NCI-H1092 treated with DMSO at 0.1 percent for 48 hours (cell line): ENCODE measurements at regions not wholly inside any gene's neighbourhood (a gene's known extent, or its start where the extent isn't known, plus 50 kb on each side); places are given as distances from the start of the nearest gene placed in this dataset.
A peak's percentile ranks its signal among the peaks of the same experiment; 100 is the strongest.
"Not testable (repeated sequence)": the region's sequence is repeated elsewhere in the genome, so short reads cannot be mapped to it uniquely, and the experiment has no call there.

Experiments
- DNase-seq: peaks from one replicate; lab custom pipeline; 2025; lab: John Stamatoyannopoulos, UW

DNA sequence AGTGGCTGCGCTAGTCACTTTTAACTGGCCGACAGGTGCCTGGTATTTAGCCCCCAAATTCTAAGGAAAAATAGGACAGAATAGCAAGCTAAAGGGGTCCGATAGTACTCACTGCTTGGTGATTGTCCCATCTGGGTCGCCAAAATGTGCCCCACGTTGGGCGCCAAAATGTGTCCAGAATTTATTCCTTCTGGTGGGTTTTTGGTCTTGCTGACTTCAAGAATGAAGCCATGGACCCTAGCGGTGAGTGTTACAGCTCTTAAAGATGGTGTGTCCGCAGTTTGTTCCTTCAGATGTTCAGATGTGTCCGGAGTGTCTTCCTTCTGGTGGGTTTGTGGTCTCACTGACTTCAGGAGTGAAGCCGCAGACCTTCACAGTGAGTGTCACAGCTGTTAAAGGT is 144.8 kb upstream of the XIRP2 start:
- DNase-seq: not testable (repeated sequence)

DNA sequence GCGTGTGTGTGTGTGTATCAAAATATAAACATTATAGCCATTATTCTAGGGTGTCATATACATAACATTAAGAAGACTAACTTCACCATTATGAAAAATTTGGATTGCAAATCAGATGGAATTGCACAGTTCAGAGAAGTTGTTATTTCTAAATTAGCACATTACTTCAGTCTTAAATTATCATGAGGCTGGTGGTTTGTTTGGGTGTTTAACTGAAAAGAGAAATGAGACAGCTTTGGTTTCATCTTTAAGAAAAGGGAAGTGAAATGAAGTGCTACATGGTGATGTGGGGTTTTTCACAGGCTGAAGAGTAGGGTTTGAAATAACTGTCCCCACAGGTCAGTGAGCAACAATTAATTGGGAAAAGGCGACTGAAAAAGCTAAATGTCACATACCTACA is 161.2 kb upstream of the XIRP2 start:
- DNase-seq: no peak

- no peak for DNase-seq
These were observed 162.1 kb upstream of the XIRP2 start for GRCh38 chr2:166725927-166726924.

- no peak for DNase-seq
These were observed 171.3 kb upstream of the XIRP2 start for GRCh38 chr2:166716968-166717367.

GRCh38 chr2:166700079-166700478 is 188.2 kb upstream of the XIRP2 start:
- DNase-seq: peak; percentile 25

DNA sequence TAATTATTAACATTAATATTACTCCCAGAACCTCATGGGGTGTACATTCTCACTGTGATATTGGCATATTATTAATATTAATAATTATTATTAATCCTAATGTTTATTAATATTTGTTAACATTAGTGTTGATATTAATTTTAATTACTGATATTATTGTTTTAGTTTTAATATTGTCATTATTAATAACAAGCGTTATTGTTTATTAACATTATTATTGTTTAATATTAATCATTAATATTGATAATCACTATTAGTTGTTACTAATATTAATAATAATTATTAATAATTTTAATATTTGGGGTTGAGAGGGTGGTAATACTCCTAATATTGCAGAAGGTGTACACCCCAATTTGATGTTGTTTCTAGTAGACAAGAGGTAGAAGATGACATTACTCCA is 193.1 kb upstream of the XIRP2 start:
- no peak for DNase-seq

DNA sequence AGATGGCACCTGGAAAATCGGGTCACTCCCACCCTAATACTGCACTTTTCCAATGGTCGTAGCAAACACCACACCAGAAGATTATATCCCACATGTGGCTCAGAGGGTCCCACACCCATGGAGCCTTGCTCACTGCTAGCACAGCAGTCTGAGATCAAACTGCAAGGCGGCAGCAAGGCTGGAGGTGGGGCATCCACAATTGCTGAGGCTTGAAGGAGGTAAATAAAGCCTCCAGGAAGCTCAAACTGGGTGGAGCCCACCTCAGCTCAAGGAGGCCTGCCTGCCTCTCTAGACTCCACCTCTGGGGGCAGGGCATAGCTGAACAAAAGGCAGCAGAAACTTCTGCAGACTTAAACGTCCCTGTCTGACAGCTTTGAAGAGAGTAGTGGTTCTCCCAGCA is 192.0 kb upstream of the SCN7A start:
- not testable (repeated sequence) for DNase-seq

DNA sequence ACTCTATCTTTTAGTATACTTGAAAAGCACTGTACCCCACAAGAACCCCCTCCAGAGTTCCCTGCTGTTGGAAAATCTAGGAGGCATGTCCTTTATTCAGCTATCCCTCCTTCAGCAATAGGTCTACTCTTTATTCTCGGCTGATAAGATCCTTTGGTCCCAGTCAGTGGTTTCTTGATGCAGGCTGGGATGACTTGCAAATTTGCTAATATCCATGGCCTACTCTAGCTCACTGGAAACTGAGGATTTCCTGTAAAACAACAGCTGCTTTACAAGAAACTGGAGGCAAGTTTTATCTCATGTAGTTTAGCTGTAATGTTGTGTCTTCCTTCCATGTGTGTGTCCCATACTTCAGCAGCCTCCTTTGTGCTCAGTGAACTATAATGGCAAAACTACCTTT is 183.9 kb upstream of the SCN7A start:
- no peak for DNase-seq

GRCh38 chr2:166676716-166677115 is 182.7 kb upstream of the SCN7A start:
- DNase-seq: no peak

- no peak for DNase-seq
These were observed 181.5 kb upstream of the SCN7A start for GRCh38 chr2:166675553-166675952.

- no peak for DNase-seq
These were observed 179.9 kb upstream of the SCN7A start for GRCh38 chr2:166673986-166674385.

GRCh38 chr2:166671801-166672200 is 177.8 kb upstream of the SCN7A start:
- no peak for DNase-seq

- no peak for DNase-seq
These were observed 177.2 kb upstream of the SCN7A start for GRCh38 chr2:166671235-166671634.

- DNase-seq: no peak
These were observed 172.2 kb upstream of the SCN7A start for GRCh38 chr2:166665991-166666940.

DNA sequence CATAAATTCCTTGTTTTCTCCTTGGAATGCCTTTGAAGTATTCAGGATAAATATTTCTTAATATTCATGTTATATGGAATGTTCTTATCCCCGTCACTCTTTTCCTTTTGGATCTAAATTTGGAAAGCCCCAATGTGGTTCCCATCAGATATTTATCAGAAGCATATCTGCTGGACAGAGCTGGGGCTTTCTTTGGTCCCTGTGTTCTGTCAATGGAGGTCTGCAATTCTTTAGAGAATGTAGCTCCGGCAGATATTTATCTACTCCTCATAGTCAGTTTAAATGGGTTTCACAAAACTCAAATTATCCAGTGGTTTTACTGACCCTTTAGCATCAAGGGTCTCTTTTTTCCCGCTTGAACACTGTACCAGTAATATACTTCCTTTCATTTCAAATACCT is 167.8 kb upstream of the SCN7A start:
- no peak for DNase-seq

DNA sequence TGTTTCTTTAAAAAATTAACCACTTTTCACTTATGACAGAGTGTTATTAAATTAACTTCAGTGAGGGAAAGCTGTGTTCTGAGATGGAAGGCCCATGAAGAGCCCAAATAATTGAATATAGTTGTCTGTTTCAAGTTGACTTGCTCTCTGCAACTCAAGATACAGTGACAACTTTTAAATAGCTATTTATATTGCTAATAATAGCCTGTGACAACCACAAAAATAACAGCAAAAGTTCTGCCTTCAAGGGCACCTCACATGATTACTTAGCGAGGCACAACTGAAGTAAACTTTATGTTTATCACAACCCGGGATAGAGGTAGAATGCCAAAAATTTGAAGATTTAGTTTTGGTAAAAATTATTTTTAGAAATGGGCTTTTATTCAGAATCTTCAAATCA is 167.3 kb upstream of the SCN7A start:
- DNase-seq: no peak

DNA sequence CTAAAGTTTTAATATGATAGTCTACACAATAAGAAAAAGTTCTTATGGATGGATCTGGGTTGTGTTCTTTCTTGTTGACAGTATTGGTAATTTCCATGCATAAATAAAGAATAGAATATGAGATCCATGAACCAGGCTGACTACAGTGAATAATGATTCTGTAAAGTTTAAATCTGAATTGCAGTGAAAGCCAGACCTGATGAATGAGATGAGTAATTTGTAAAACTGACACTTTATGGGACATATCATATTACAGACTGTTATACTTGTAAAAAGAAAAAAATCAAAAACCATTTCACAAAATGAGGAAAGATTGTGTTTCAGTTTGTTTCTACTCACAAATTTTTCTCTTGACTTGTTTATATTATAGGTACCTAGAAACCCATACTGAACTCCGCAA is 164.9 kb upstream of the SCN7A start:
- DNase-seq: no peak

- peak; percentile 93 for DNase-seq
These were observed 159.2 kb upstream of the SCN7A start for GRCh38 chr2:166653185-166653813.

GRCh38 chr2:166651991-166652390 is 157.9 kb upstream of the SCN7A start:
- DNase-seq: no peak

DNA sequence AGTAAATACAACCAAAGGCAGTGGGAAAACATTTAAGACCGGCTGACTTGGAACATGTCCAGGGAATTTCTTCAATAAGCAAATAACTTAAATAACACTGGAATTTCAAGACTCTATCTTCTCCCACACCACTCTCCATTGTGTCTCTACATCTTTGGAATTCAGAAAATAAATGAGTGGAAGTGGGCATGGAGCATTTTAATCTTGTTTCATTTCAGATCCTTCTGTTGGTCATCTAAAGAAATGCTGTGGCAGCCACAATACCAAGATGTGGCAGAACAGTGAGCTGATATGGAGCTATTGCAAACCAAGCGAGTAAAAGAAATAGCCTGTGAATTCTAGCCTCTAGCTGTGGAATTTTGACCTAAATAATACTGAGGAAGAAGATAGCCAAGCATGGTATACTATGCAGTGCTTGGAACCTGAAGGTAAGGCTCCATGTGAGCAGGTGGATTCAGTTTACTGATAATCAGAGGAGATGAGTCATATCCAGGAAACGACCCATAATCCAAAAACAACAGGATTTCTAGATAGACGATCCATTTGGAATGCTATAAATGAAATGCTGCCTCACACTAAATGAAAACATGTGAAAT is 157.1 kb upstream of the SCN7A start:
- DNase-seq: no peak

GRCh38 chr2:166647935-166648334 is 153.9 kb upstream of the SCN7A start:
- DNase-seq: no peak

DNA sequence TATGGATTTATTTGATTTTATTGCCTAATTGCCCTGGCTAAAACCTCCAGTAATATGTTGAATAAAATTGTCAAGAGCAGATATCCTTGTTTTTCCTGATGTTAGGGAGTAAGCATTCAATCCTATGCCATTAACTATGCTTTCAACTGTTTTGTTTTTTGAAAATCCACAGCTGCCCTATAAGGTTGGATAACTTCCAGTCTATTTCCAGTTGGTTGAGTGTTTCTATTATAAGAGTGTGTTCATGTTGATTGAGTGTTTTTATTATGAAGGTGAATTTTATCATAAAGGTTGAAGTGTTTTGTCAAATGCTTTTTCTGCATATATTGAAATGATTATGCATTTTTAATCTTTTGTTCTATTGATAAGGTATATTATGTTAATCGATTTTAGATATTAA is 149.9 kb upstream of the SCN7A start:
- DNase-seq: peak; percentile 65
